ENCODE measurements at regions not wholly inside any gene's neighbourhood (a gene's known extent, or its start where the extent isn't known, plus 50 kb on each side); places are given as distances from the start of the nearest gene placed in this dataset.
"Not testable (repeated sequence)": the region's sequence is repeated elsewhere in the genome, so short reads cannot be mapped to it uniquely, and the experiment has no call there.

- DNase-seq (ENCODE audit: low read depth), result no peak
- no peak overlapping the region for H3K4me3 ChIP-seq (ENCODE audit: low read depth, low read length)
- TF ChIP-seq, protein P1, sequence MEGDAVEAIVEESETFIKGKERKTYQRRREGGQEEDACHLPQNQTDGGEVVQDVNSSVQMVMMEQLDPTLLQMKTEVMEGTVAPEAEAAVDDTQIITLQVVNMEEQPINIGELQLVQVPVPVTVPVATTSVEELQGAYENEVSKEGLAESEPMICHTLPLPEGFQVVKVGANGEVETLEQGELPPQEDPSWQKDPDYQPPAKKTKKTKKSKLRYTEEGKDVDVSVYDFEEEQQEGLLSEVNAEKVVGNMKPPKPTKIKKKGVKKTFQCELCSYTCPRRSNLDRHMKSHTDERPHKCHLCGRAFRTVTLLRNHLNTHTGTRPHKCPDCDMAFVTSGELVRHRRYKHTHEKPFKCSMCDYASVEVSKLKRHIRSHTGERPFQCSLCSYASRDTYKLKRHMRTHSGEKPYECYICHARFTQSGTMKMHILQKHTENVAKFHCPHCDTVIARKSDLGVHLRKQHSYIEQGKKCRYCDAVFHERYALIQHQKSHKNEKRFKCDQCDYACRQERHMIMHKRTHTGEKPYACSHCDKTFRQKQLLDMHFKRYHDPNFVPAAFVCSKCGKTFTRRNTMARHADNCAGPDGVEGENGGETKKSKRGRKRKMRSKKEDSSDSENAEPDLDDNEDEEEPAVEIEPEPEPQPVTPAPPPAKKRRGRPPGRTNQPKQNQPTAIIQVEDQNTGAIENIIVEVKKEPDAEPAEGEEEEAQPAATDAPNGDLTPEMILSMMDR (conservative IDR thresholded peaks at IDR 0.05; ENCODE audit: low read depth, low read length), result no peak
These were observed 85.6 kb downstream of the OLFM1 start for GRCh38 chr9:135173066-135173465.

- no peak for DNase-seq (ENCODE audit: low read depth)
- TF ChIP-seq, protein P1 (conservative IDR thresholded peaks at IDR 0.05; ENCODE audit: low read depth, low read length), result no peak
- H3K4me3 ChIP-seq (ENCODE audit: low read depth, low read length), result no peak overlapping the region
These were observed 86.8 kb downstream of the OLFM1 start for GRCh38 chr9:135174248-135174647.

- H3K4me3 ChIP-seq (ENCODE audit: low read depth, low read length), result no peak overlapping the region
- TF ChIP-seq, protein P1 (conservative IDR thresholded peaks at IDR 0.05; ENCODE audit: low read depth, low read length), result no peak
- DNase-seq (ENCODE audit: low read depth), result no peak
These were observed 87.5 kb downstream of the OLFM1 start for GRCh38 chr9:135174981-135175380.

DNA sequence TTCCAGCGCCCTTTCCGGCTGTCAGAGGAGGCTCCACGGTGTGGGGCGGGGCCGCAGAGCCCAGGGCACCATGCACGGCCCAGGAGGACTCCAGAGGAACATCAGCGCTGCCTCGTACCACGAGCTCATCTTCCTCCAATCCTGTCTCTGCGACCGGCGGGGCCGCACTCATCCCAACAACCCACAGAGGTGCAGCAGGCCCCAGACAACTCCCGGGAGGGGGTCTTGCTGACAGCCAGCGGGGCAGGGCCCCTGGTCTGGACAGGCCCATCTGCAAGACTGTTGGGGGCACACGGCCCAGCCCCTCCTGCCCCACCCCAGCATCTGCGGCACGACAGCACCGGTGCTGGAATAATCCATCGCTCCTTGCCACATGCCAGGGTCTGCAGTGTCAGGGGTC is 88.8 kb downstream of the OLFM1 start:
- no peak for DNase-seq (ENCODE audit: low read depth)
- TF ChIP-seq, protein P1 (conservative IDR thresholded peaks at IDR 0.05; ENCODE audit: low read depth, low read length), result no peak
- H3K4me3 ChIP-seq (ENCODE audit: low read depth, low read length), result no peak overlapping the region

- H3K4me3 ChIP-seq (ENCODE audit: low read depth, low read length); DNase-seq (ENCODE audit: low read depth): not testable (repeated sequence)
These were observed 90.1 kb downstream of the OLFM1 start for GRCh38 chr9:135177562-135177961.

- TF ChIP-seq, protein P1 (conservative IDR thresholded peaks at IDR 0.05; ENCODE audit: low read depth, low read length), result no peak
These were observed 91.0 kb downstream of the OLFM1 start for GRCh38 chr9:135178498-135178897.

DNA sequence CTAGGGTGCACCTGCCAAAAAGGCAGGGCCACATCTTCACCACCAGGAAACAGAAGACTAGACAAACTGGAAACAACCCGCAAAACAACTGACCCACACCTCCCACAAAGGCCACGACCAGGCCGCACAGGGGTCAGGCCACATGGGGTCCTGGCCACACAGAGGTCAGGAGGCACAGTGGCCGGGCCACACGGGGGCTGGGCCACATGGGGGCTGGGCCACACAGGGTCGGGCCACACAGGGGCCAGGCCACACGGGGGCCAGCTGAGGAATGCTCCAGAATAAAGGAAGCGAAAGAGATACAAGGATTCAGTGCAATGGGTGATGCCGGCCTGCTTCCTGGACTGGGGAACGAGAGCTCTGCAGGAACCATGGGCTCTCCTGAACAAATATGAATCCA is 91.6 kb downstream of the OLFM1 start:
- TF ChIP-seq, protein P1 (conservative IDR thresholded peaks at IDR 0.05; ENCODE audit: low read depth, low read length), result no peak
- DNase-seq (ENCODE audit: low read depth), result no peak
- H3K4me3 ChIP-seq (ENCODE audit: low read depth, low read length), result no peak overlapping the region

More at GRCh38 chr9:135178498-135178897, 91.0 kb downstream of the OLFM1 start:
- H3K4me3 ChIP-seq (ENCODE audit: low read depth, low read length), result no peak overlapping the region
- no peak for DNase-seq (ENCODE audit: low read depth)

GRCh38 chr9:135179976-135180375 is 92.5 kb downstream of the OLFM1 start:
- DNase-seq (ENCODE audit: low read depth), result no peak
- H3K4me3 ChIP-seq (ENCODE audit: low read depth, low read length), result no peak overlapping the region
- TF ChIP-seq, protein P1 (conservative IDR thresholded peaks at IDR 0.05; ENCODE audit: low read depth, low read length), result no peak

Measured in epithelial cell of proximal tubule (primary cell).